ENCODE measurements at regions not wholly inside any gene's neighbourhood (a gene's known extent, or its start where the extent isn't known, plus 50 kb on each side); places are given as distances from the start of the nearest gene placed in this dataset.

DNA sequence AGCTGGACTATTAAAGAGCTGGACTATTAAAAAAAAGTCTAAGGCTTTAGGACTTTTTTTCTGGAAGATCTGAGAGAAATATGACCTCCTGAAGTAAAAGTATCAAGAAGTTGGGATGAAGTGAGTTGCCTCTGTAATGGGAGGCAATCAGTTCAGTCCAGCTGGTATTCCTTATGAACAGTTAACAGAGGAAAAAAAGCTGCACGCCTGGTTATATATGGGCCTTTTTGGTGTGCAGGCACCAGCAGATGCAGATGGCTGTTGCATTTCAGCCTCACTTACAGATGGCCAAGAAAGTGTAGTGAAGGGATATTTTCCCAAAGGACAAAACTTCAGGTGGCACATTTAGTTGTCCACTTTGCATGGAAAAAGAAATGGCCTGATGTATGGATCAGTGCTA lies 70.3 kb upstream of the ELOVL5 start:
- TF ChIP-seq SIN3A (IDR thresholded peaks at IDR 0.05; ENCODE audit: borderline replicate concordance, insufficient read depth, low read depth, low read length) (no peak), TCF7L2 (IDR thresholded peaks at IDR 0.05; ENCODE audit: low read depth, low read length) (no peak), POLR2AphosphoS5 (IDR thresholded peaks at IDR 0.05; ENCODE audit: low read depth, low read length) (no peak)
- TF ChIP-seq, protein P1, sequence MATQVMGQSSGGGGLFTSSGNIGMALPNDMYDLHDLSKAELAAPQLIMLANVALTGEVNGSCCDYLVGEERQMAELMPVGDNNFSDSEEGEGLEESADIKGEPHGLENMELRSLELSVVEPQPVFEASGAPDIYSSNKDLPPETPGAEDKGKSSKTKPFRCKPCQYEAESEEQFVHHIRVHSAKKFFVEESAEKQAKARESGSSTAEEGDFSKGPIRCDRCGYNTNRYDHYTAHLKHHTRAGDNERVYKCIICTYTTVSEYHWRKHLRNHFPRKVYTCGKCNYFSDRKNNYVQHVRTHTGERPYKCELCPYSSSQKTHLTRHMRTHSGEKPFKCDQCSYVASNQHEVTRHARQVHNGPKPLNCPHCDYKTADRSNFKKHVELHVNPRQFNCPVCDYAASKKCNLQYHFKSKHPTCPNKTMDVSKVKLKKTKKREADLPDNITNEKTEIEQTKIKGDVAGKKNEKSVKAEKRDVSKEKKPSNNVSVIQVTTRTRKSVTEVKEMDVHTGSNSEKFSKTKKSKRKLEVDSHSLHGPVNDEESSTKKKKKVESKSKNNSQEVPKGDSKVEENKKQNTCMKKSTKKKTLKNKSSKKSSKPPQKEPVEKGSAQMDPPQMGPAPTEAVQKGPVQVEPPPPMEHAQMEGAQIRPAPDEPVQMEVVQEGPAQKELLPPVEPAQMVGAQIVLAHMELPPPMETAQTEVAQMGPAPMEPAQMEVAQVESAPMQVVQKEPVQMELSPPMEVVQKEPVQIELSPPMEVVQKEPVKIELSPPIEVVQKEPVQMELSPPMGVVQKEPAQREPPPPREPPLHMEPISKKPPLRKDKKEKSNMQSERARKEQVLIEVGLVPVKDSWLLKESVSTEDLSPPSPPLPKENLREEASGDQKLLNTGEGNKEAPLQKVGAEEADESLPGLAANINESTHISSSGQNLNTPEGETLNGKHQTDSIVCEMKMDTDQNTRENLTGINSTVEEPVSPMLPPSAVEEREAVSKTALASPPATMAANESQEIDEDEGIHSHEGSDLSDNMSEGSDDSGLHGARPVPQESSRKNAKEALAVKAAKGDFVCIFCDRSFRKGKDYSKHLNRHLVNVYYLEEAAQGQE (IDR thresholded peaks at IDR 0.05; ENCODE audit: insufficient read depth in 1 of 2, low read depth in 2 of 2, low read length in 1 of 2) = no peak
- TF ChIP-seq, protein P2, sequence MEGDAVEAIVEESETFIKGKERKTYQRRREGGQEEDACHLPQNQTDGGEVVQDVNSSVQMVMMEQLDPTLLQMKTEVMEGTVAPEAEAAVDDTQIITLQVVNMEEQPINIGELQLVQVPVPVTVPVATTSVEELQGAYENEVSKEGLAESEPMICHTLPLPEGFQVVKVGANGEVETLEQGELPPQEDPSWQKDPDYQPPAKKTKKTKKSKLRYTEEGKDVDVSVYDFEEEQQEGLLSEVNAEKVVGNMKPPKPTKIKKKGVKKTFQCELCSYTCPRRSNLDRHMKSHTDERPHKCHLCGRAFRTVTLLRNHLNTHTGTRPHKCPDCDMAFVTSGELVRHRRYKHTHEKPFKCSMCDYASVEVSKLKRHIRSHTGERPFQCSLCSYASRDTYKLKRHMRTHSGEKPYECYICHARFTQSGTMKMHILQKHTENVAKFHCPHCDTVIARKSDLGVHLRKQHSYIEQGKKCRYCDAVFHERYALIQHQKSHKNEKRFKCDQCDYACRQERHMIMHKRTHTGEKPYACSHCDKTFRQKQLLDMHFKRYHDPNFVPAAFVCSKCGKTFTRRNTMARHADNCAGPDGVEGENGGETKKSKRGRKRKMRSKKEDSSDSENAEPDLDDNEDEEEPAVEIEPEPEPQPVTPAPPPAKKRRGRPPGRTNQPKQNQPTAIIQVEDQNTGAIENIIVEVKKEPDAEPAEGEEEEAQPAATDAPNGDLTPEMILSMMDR (IDR thresholded peaks at IDR 0.05) = no peak
- no peaks in the 10 kb centered on the region for H3K36me3 ChIP-seq (ENCODE audit: control insufficient read depth, insufficient read depth, low read length)
- DNase-seq (ENCODE audit: low read depth, low spot score) (no peak), ATAC-seq (no peak)
- POLR2A ChIA-PET = no interaction called here
- no peak overlapping the region for H3K4me3 ChIP-seq (ENCODE audit: low read depth in 2 of 2, low read length in 2 of 2)
- intact Hi-C loops (cut with micrococcal nuclease; ENCODE audit: unreplicated experiment) (no loop called here), in situ Hi-C loops (cut with HindIII; ENCODE audit: low pct_unique_long_range_greater_than_20kb, low sequenced_read_pairs) (no loop called here)
- CTCF ChIA-PET = no interaction called here
- no peaks in the 10 kb centered on the region for H3K4me1 ChIP-seq (ENCODE audit: control insufficient read depth, insufficient read depth, low read length)
- H3K9me3 ChIP-seq (ENCODE audit: control insufficient read depth, insufficient read depth, low read depth, low read length) = no peaks in the 10 kb centered on the region
- peaks cover 4% of the 10 kb centered on the region; the same call in 1 of the 2 replicates for H3K27me3 ChIP-seq (ENCODE audit: control insufficient read depth, insufficient read depth, low read length)
- no peak overlapping the region for H3K27ac ChIP-seq (ENCODE audit: low read length)
- no TSS peak for BruUV-seq (replicated peaks)

DNA sequence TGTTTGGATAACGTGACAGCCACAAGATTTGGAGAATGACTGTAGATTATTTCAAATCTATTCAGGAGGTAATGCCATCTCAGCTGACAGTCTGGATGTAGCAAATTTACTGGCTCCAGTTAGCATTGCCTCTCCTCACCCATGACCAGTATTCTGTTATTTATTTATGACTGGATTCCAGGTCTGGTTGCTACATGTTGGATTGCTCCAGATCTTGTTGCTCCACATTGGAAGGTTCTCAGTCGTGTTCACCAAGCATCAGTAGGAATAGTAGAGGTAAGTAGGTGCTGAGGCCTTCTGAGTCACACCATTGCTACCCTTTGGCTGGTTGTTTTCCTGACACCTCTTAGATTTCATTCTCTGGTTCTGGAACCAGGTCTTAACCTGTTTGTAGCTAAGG lies 69.5 kb upstream of the ELOVL5 start:
- DNase-seq (ENCODE audit: low read depth, low spot score) (no peak), ATAC-seq (no peak)
- Histone ChIP-seq H3K4me3 (ENCODE audit: low read depth in 2 of 2, low read length in 2 of 2) (no peak overlapping the region), H3K36me3 (ENCODE audit: control insufficient read depth, insufficient read depth, low read length) (no peaks in the 10 kb centered on the region), H3K27me3 (ENCODE audit: control insufficient read depth, insufficient read depth, low read length) (peaks cover 4% of the 10 kb centered on the region; the same call in 1 of the 2 replicates), H3K27ac (ENCODE audit: low read length) (no peak overlapping the region), H3K4me1 (ENCODE audit: control insufficient read depth, insufficient read depth, low read length) (no peaks in the 10 kb centered on the region), H3K9me3 (ENCODE audit: control insufficient read depth, insufficient read depth, low read depth, low read length) (no peaks in the 10 kb centered on the region)
- ChIA-PET CTCF (interaction anchor here (0.5 kb wide), 1 partner anchor 46 kb away, joined by 3 read pairs; no protein-coding TSS in a partner anchor), POLR2A (no interaction called here)
- intact Hi-C loops (cut with micrococcal nuclease; ENCODE audit: unreplicated experiment) = no loop called here
- TF ChIP-seq POLR2AphosphoS5 (IDR thresholded peaks at IDR 0.05; ENCODE audit: low read depth, low read length) (no peak), SIN3A (IDR thresholded peaks at IDR 0.05; ENCODE audit: borderline replicate concordance, insufficient read depth, low read depth, low read length) (no peak)
- TF ChIP-seq, protein P2 (IDR thresholded peaks at IDR 0.05) = no peak
- in situ Hi-C loops (cut with HindIII; ENCODE audit: low pct_unique_long_range_greater_than_20kb, low sequenced_read_pairs) = no loop called here
- no TSS peak for BruUV-seq (replicated peaks)
